HepG2 (cell line): ENCODE measurements at regions not wholly inside any gene's neighbourhood (a gene's known extent, or its start where the extent isn't known, plus 50 kb on each side); places are given as distances from the start of the nearest gene placed in this dataset.

Experiments
- AGO2 ChIP-seq: fragments of 200-400 bp; formaldehyde crosslinking; optimal IDR thresholded peaks from 2 replicates; pipeline ENCODE3; 2017; ENCODE audit warnings: mild to moderate bottlenecking, low read depth, low read length, moderate library complexity
- CBFB ChIP-seq: sonication (generic); formaldehyde crosslinking; IDR thresholded peaks from 2 replicates; pipeline ENCODE4 v1.4.0; 2020; ENCODE audit warnings: missing genetic modification reagents
- HOXA5 ChIP-seq: sonication (generic); formaldehyde crosslinking; IDR thresholded peaks from 2 replicates; pipeline ENCODE4 v1.4.0; 2020; ENCODE audit warnings: missing genetic modification reagents
- MIXL1 ChIP-seq: IDR thresholded peaks from 2 replicates; pipeline ENCODE4 v1.6.1; 2016
- POLR2G ChIP-seq: fragments of 200-400 bp; formaldehyde crosslinking; IDR thresholded peaks from 2 replicates; pipeline ENCODE4 v1.6.1; 2018; ENCODE audit warnings: mild to moderate bottlenecking, low read depth, low read length, moderate library complexity
- SP4 ChIP-seq: sonication (generic); formaldehyde crosslinking; IDR thresholded peaks from 2 replicates; pipeline ENCODE4 v1.8.1; 2023; ENCODE audit warnings: mild to moderate bottlenecking, missing genetic modification reagents
- ZNF670 ChIP-seq: sonication (generic); formaldehyde crosslinking; IDR thresholded peaks from 2 replicates; pipeline ENCODE4 v1.8.0; 2022; ENCODE audit warnings: mild to moderate bottlenecking, missing genetic modification reagents, borderline replicate concordance
- TF ChIP-seq, protein P1 (sequence below): sonication (generic); formaldehyde crosslinking; IDR thresholded peaks from 2 replicates; pipeline ENCODE4 v1.5.0; 2020; ENCODE audit warnings: mild to moderate bottlenecking, missing genetic modification reagents, borderline replicate concordance
- TF ChIP-seq, protein P2 (sequence below): fragments of 450-650 bp; IDR thresholded peaks from 2 replicates; pipeline ENCODE4 v1.6.1; 2017; ENCODE audit warnings: mild to moderate bottlenecking

GRCh38 chrX:2638279-2638678 lies 52.8 kb upstream of the CD99 start (continued):
- TF ChIP-seq, protein P1, sequence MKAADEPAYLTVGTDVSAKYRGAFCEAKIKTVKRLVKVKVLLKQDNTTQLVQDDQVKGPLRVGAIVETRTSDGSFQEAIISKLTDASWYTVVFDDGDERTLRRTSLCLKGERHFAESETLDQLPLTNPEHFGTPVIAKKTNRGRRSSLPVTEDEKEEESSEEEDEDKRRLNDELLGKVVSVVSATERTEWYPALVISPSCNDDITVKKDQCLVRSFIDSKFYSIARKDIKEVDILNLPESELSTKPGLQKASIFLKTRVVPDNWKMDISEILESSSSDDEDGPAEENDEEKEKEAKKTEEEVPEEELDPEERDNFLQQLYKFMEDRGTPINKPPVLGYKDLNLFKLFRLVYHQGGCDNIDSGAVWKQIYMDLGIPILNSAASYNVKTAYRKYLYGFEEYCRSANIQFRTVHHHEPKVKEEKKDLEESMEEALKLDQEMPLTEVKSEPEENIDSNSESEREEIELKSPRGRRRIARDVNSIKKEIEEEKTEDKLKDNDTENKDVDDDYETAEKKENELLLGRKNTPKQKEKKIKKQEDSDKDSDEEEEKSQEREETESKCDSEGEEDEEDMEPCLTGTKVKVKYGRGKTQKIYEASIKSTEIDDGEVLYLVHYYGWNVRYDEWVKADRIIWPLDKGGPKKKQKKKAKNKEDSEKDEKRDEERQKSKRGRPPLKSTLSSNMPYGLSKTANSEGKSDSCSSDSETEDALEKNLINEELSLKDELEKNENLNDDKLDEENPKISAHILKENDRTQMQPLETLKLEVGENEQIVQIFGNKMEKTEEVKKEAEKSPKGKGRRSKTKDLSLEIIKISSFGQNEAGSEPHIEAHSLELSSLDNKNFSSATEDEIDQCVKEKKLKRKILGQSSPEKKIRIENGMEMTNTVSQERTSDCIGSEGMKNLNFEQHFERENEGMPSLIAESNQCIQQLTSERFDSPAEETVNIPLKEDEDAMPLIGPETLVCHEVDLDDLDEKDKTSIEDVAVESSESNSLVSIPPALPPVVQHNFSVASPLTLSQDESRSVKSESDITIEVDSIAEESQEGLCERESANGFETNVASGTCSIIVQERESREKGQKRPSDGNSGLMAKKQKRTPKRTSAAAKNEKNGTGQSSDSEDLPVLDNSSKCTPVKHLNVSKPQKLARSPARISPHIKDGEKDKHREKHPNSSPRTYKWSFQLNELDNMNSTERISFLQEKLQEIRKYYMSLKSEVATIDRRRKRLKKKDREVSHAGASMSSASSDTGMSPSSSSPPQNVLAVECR (CRISPR knock-in tag), result no peak
- TF ChIP-seq HOXA5 (CRISPR knock-in tag) (no peak), CBFB (CRISPR knock-in tag) (no peak), ZNF670 (CRISPR knock-in tag) (no peak), MIXL1 (CRISPR knock-in tag) (no peak), SP4 (CRISPR knock-in tag) (no peak), POLR2G (no peak), AGO2 (no peak)
- TF ChIP-seq, protein P2, sequence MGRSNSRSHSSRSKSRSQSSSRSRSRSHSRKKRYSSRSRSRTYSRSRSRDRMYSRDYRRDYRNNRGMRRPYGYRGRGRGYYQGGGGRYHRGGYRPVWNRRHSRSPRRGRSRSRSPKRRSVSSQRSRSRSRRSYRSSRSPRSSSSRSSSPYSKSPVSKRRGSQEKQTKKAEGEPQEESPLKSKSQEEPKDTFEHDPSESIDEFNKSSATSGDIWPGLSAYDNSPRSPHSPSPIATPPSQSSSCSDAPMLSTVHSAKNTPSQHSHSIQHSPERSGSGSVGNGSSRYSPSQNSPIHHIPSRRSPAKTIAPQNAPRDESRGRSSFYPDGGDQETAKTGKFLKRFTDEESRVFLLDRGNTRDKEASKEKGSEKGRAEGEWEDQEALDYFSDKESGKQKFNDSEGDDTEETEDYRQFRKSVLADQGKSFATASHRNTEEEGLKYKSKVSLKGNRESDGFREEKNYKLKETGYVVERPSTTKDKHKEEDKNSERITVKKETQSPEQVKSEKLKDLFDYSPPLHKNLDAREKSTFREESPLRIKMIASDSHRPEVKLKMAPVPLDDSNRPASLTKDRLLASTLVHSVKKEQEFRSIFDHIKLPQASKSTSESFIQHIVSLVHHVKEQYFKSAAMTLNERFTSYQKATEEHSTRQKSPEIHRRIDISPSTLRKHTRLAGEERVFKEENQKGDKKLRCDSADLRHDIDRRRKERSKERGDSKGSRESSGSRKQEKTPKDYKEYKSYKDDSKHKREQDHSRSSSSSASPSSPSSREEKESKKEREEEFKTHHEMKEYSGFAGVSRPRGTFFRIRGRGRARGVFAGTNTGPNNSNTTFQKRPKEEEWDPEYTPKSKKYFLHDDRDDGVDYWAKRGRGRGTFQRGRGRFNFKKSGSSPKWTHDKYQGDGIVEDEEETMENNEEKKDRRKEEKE, result no peak
